22Rv1 (cell line): ENCODE measurements at regions not wholly inside any gene's neighbourhood (a gene's known extent, or its start where the extent isn't known, plus 50 kb on each side); places are given as distances from the start of the nearest gene placed in this dataset.

ENCODE experiments used
- CTCF ChIP-seq: fragments of 450-650 bp; IDR thresholded peaks from 2 replicates; pipeline ENCODE4 v1.5.1; 2017; ENCODE audit warnings: mild to moderate bottlenecking
- ZFX ChIP-seq: fragments of 450-650 bp; IDR thresholded peaks from 2 replicates; pipeline ENCODE4 v1.6.1; 2017; ENCODE audit warnings: antibody characterized with exemption, borderline replicate concordance

GRCh38 chr5:25863811-25864210 is 1174.6 kb downstream of the CDH9 start:
- TF ChIP-seq CTCF = no peak
- TF ChIP-seq ZFX = no peak
